ENCODE measurements at regions not wholly inside any gene's neighbourhood (a gene's known extent, or its start where the extent isn't known, plus 50 kb on each side); places are given as distances from the start of the nearest gene placed in this dataset.

GRCh38 chr3:180265551-180265950 lies 228.8 kb upstream of the PEX5L start:
- TF ChIP-seq PREB (CRISPR knock-in tag; IDR thresholded peaks at IDR 0.05; ENCODE audit: borderline replicate concordance) (no peak), CTCF (IDR thresholded peaks at IDR 0.05) (no peak), HMGXB4 (CRISPR knock-in tag; IDR thresholded peaks at IDR 0.05) (no peak), ATF3 (CRISPR knock-in tag; conservative IDR thresholded peaks at IDR 0.05) (no peak), STAT6 (CRISPR knock-in tag; conservative IDR thresholded peaks at IDR 0.05; ENCODE audit: low read depth) (no peak), MLX (CRISPR knock-in tag; IDR thresholded peaks at IDR 0.05) (no peak), TEAD1 (CRISPR knock-in tag; IDR thresholded peaks at IDR 0.05) (no peak), MAX (CRISPR knock-in tag; IDR thresholded peaks at IDR 0.05) (no peak), PRDM15 (CRISPR knock-in tag; IDR thresholded peaks at IDR 0.05) (no peak), ZNF121 (CRISPR knock-in tag; IDR thresholded peaks at IDR 0.05) (no peak), FOXP1 (CRISPR knock-in tag; IDR thresholded peaks at IDR 0.05; ENCODE audit: borderline replicate concordance) (no peak), USF1 (CRISPR knock-in tag; IDR thresholded peaks at IDR 0.05) (no peak), TEAD4 (CRISPR knock-in tag; IDR thresholded peaks at IDR 0.05) (no peak), FOXP4 (CRISPR knock-in tag; IDR thresholded peaks at IDR 0.05) (no peak)

Data from WTC11 (cell line).